SU-DHL-6 (cell line): ENCODE measurements at regions not wholly inside any gene's neighbourhood (a gene's known extent, or its start where the extent isn't known, plus 50 kb on each side); places are given as distances from the start of the nearest gene placed in this dataset.
"Not testable (repeated sequence)": the region's sequence is repeated elsewhere in the genome, so short reads cannot be mapped to it uniquely, and the experiment has no call there.

Source experiments
- H2AFZ ChIP-seq: fragments of 200-600 bp; sonication (generic); 2 replicates; pipeline ENCODE4 v1.6.1; 2014; ENCODE audit warnings: low read depth, mild to moderate bottlenecking, moderate library complexity, mixed read lengths, antibody characterized with exemption, low read length; ENCODE audit not compliant: severe bottlenecking
- H3F3A ChIP-seq: fragments of 200-600 bp; shearing (Covaris generic); 2 replicates; pipeline ENCODE4 v1.6.0; 2016; ENCODE audit warnings: antibody characterized with exemption, mild to moderate bottlenecking; ENCODE audit not compliant: insufficient read depth
- H3K27ac ChIP-seq: fragments of 200-600 bp; sonication (generic); 2 replicates; pipeline ENCODE4 v1.5.1; 2016; ENCODE audit warnings: low read depth, mild to moderate bottlenecking, low read length, moderate library complexity, mixed read lengths
- H3K27me3 ChIP-seq: fragments of 200-600 bp; sonication (generic), shearing (Covaris generic); 2 replicates; pipeline ENCODE4 v1.6.0; 2014; ENCODE audit warnings: mild to moderate bottlenecking, low read length
- H3K36me3 ChIP-seq: fragments of 200-600 bp; sonication (generic); 2 replicates; pipeline ENCODE4 v1.6.1; 2014; ENCODE audit warnings: mild to moderate bottlenecking, low read length, mixed read lengths
- H3K4me2 ChIP-seq: fragments of 300-600, 200-600 bp; shearing (Covaris generic), sonication (generic); 2 replicates; pipeline ENCODE4 v1.6.0; 2014; ENCODE audit warnings: low read length, low read depth, mild to moderate bottlenecking; ENCODE audit not compliant: poor library complexity, severe bottlenecking
- H3K4me3 ChIP-seq: fragments of 200-600 bp; sonication (generic); 2 replicates; pipeline ENCODE4 v1.5.1; 2014; ENCODE audit warnings: antibody characterized with exemption, low read length, mild to moderate bottlenecking, mixed read lengths; ENCODE audit not compliant: insufficient read depth, poor library complexity, severe bottlenecking
- H3K79me2 ChIP-seq: fragments of 200-600 bp; sonication (generic); 2 replicates; pipeline ENCODE4 v1.6.1; 2014; ENCODE audit warnings: mild to moderate bottlenecking, low read length, moderate library complexity; ENCODE audit not compliant: insufficient read depth
- H3K9ac ChIP-seq: fragments of 200-600 bp; sonication (generic); 2 replicates; pipeline ENCODE4 v1.7.0; 2014; ENCODE audit warnings: mild to moderate bottlenecking, low read length
- H3K9me2 ChIP-seq: fragments of 200-600 bp; sonication (generic); replicated peaks from 2 replicates; pipeline ENCODE4 v1.6.1; 2014; ENCODE audit warnings: low read length; ENCODE audit not compliant: insufficient read depth
- H3K9me3 ChIP-seq: fragments of 200-600 bp; sonication (generic); 2 replicates; pipeline ENCODE4 v1.6.1; 2014; ENCODE audit warnings: low read length, mixed read lengths; ENCODE audit not compliant: insufficient read depth
- H4K20me1 ChIP-seq: fragments of 200-600 bp; sonication (generic); 2 replicates; pipeline ENCODE4 v1.6.1; 2014; ENCODE audit warnings: low read depth, mild to moderate bottlenecking, antibody characterized with exemption, low read length, moderate library complexity, mixed read lengths
- CTCF ChIP-seq: fragments of 200-600 bp; sonication (generic); IDR thresholded peaks from one replicate; pipeline ENCODE4 v1.5.1; 2017; ENCODE audit warnings: antibody characterized with exemption, mild to moderate bottlenecking, low read length, moderate library complexity; ENCODE audit not compliant: insufficient read depth, poor library complexity, severe bottlenecking
- EZH2phosphoT487 ChIP-seq: fragments of 200-600 bp; sonication (generic), shearing (Covaris generic); conservative IDR thresholded peaks from 2 replicates; pipeline ENCODE4 v1.6.1; 2018; ENCODE audit warnings: mild to moderate bottlenecking, antibody characterized with exemption, low read length, moderate library complexity, mixed read lengths

- Histone ChIP-seq H3K9me3 (no peaks in the 10 kb centered on the region), H3K27me3 (no peaks in the 10 kb centered on the region), H3K36me3 (no peaks in the 10 kb centered on the region), H3F3A (no peaks in the 10 kb centered on the region), H3K79me2 (no peaks in the 10 kb centered on the region), H3K4me2 (no peak overlapping the region), H3K9me2 (no peaks in the 10 kb centered on the region), H3K27ac (no peak overlapping the region), H2AFZ (no peak overlapping the region), H4K20me1 (no peaks in the 10 kb centered on the region), H3K4me3 (no peak overlapping the region), H3K9ac (no peak overlapping the region)
- TF ChIP-seq CTCF (no peak), EZH2phosphoT487 (no peak)
Measured at GRCh38 chr3:127440384-127440783, 150.1 kb downstream of the TPRA1 start.

- no peaks in the 10 kb centered on the region for H3F3A ChIP-seq
- no peaks in the 10 kb centered on the region for H3K27me3 ChIP-seq
- H3K4me3 ChIP-seq = no peak overlapping the region
- H2AFZ ChIP-seq = no peak overlapping the region
- H3K4me2 ChIP-seq = no peak overlapping the region
- TF ChIP-seq EZH2phosphoT487 (no peak), CTCF (no peak)
- H3K27ac ChIP-seq = no peak overlapping the region
- no peaks in the 10 kb centered on the region for H3K9me3 ChIP-seq
- H4K20me1 ChIP-seq = no peaks in the 10 kb centered on the region
- no peaks in the 10 kb centered on the region for H3K79me2 ChIP-seq
- no peak overlapping the region for H3K9ac ChIP-seq
- H3K36me3 ChIP-seq = no peaks in the 10 kb centered on the region
- H3K9me2 ChIP-seq = no peaks in the 10 kb centered on the region
Measured at GRCh38 chr3:127439621-127440020, 150.9 kb downstream of the TPRA1 start.

GRCh38 chr3:127438951-127439350, 151.1 kb upstream of the PRR20G start:
- H3K36me3 ChIP-seq = no peaks in the 10 kb centered on the region
- no peak for TF ChIP-seq CTCF
- TF ChIP-seq EZH2phosphoT487 = no peak
- H3K9ac ChIP-seq = no peak overlapping the region
- H4K20me1 ChIP-seq = no peaks in the 10 kb centered on the region
- H3K27me3 ChIP-seq = no peaks in the 10 kb centered on the region
- no peak overlapping the region for H3K27ac ChIP-seq
- no peak overlapping the region for H3K4me3 ChIP-seq
- no peak overlapping the region for H3K4me2 ChIP-seq
- H3K9me3 ChIP-seq = no peaks in the 10 kb centered on the region
- H3K79me2 ChIP-seq = no peaks in the 10 kb centered on the region
- H2AFZ ChIP-seq = no peak overlapping the region
- H3F3A ChIP-seq = no peaks in the 10 kb centered on the region
- H3K9me2 ChIP-seq = no peaks in the 10 kb centered on the region

GRCh38 chr3:127438371-127438770, 150.5 kb upstream of the PRR20G start:
- no peaks in the 10 kb centered on the region for H3K9me3 ChIP-seq
- no peak overlapping the region for H3K4me3 ChIP-seq
- H4K20me1 ChIP-seq = no peaks in the 10 kb centered on the region
- no peak overlapping the region for H2AFZ ChIP-seq
- no peaks in the 10 kb centered on the region for H3F3A ChIP-seq
- H3K36me3 ChIP-seq = no peaks in the 10 kb centered on the region
- TF ChIP-seq EZH2phosphoT487 (no peak), CTCF (no peak)
- no peak overlapping the region for H3K4me2 ChIP-seq
- no peaks in the 10 kb centered on the region for H3K79me2 ChIP-seq
- H3K9ac ChIP-seq = no peak overlapping the region
- no peak overlapping the region for H3K27ac ChIP-seq
- no peaks in the 10 kb centered on the region for H3K27me3 ChIP-seq
- H3K9me2 ChIP-seq = no peaks in the 10 kb centered on the region

- not testable (repeated sequence) for H2AFZ ChIP-seq, H3K4me2 ChIP-seq, H3K9ac ChIP-seq, H3K27me3 ChIP-seq, H3K9me2 ChIP-seq, H3K27ac ChIP-seq, H4K20me1 ChIP-seq, H3K4me3 ChIP-seq, H3K36me3 ChIP-seq, H3F3A ChIP-seq, H3K79me2 ChIP-seq, H3K9me3 ChIP-seq
Measured at GRCh38 chr3:127435299-127435698, 147.5 kb upstream of the PRR20G start.
